SU-DHL-6 (cell line): ENCODE measurements at regions not wholly inside any gene's neighbourhood (a gene's known extent, or its start where the extent isn't known, plus 50 kb on each side); places are given as distances from the start of the nearest gene placed in this dataset.

ENCODE experiments used
- H2AFZ ChIP-seq: fragments of 200-600 bp; sonication (generic); 2 replicates; pipeline ENCODE4 v1.6.1; 2014; ENCODE audit warnings: low read depth, mild to moderate bottlenecking, moderate library complexity, mixed read lengths, antibody characterized with exemption, low read length; ENCODE audit not compliant: severe bottlenecking
- H3F3A ChIP-seq: fragments of 200-600 bp; shearing (Covaris generic); 2 replicates; pipeline ENCODE4 v1.6.0; 2016; ENCODE audit warnings: antibody characterized with exemption, mild to moderate bottlenecking; ENCODE audit not compliant: insufficient read depth
- H3K27ac ChIP-seq: fragments of 200-600 bp; sonication (generic); 2 replicates; pipeline ENCODE4 v1.5.1; 2016; ENCODE audit warnings: low read depth, mild to moderate bottlenecking, low read length, moderate library complexity, mixed read lengths
- H3K27me3 ChIP-seq: fragments of 200-600 bp; sonication (generic), shearing (Covaris generic); 2 replicates; pipeline ENCODE4 v1.6.0; 2014; ENCODE audit warnings: mild to moderate bottlenecking, low read length
- H3K36me3 ChIP-seq: fragments of 200-600 bp; sonication (generic); 2 replicates; pipeline ENCODE4 v1.6.1; 2014; ENCODE audit warnings: mild to moderate bottlenecking, low read length, mixed read lengths
- H3K4me2 ChIP-seq: fragments of 300-600, 200-600 bp; shearing (Covaris generic), sonication (generic); 2 replicates; pipeline ENCODE4 v1.6.0; 2014; ENCODE audit warnings: low read length, low read depth, mild to moderate bottlenecking; ENCODE audit not compliant: poor library complexity, severe bottlenecking
- H3K4me3 ChIP-seq: fragments of 200-600 bp; sonication (generic); 2 replicates; pipeline ENCODE4 v1.5.1; 2014; ENCODE audit warnings: antibody characterized with exemption, low read length, mild to moderate bottlenecking, mixed read lengths; ENCODE audit not compliant: insufficient read depth, poor library complexity, severe bottlenecking
- H3K79me2 ChIP-seq: fragments of 200-600 bp; sonication (generic); 2 replicates; pipeline ENCODE4 v1.6.1; 2014; ENCODE audit warnings: mild to moderate bottlenecking, low read length, moderate library complexity; ENCODE audit not compliant: insufficient read depth
- H3K9ac ChIP-seq: fragments of 200-600 bp; sonication (generic); 2 replicates; pipeline ENCODE4 v1.7.0; 2014; ENCODE audit warnings: mild to moderate bottlenecking, low read length
- H3K9me2 ChIP-seq: fragments of 200-600 bp; sonication (generic); replicated peaks from 2 replicates; pipeline ENCODE4 v1.6.1; 2014; ENCODE audit warnings: low read length; ENCODE audit not compliant: insufficient read depth
- H3K9me3 ChIP-seq: fragments of 200-600 bp; sonication (generic); 2 replicates; pipeline ENCODE4 v1.6.1; 2014; ENCODE audit warnings: low read length, mixed read lengths; ENCODE audit not compliant: insufficient read depth
- H4K20me1 ChIP-seq: fragments of 200-600 bp; sonication (generic); 2 replicates; pipeline ENCODE4 v1.6.1; 2014; ENCODE audit warnings: low read depth, mild to moderate bottlenecking, antibody characterized with exemption, low read length, moderate library complexity, mixed read lengths
- EZH2phosphoT487 ChIP-seq: fragments of 200-600 bp; sonication (generic), shearing (Covaris generic); conservative IDR thresholded peaks from 2 replicates; pipeline ENCODE4 v1.6.1; 2018; ENCODE audit warnings: mild to moderate bottlenecking, antibody characterized with exemption, low read length, moderate library complexity, mixed read lengths
- TF ChIP-seq, protein P1 (sequence below): fragments of 200-600 bp; sonication (generic); IDR thresholded peaks from one replicate; pipeline ENCODE4 v1.5.1; 2017; ENCODE audit warnings: antibody characterized with exemption, mild to moderate bottlenecking, low read length, moderate library complexity; ENCODE audit not compliant: insufficient read depth, poor library complexity, severe bottlenecking

DNA sequence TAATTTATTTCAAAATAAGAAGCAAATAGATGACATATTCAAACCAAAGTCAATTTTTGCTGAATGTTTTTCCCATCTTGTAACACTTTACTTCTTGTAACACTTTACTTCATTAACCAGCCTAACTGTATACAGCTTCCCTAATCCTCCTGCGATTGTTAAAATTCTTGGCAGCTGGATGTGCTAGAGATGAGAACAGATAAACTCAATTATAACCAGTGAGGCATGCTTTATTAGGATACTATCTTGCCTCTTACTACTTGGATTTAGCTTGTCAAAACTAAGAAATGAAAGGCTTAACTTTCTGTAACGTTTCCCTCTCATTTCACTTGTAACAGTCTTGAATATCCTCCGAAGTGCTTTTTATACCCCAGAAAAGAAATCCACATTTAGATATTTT, 94.1 kb upstream of the BMP5 start:
- Histone ChIP-seq H3K79me2 (no peaks in the 10 kb centered on the region), H3K4me3 (no peak overlapping the region), H3K9ac (no peak overlapping the region), H2AFZ (no peak overlapping the region), H3K36me3 (no peaks in the 10 kb centered on the region), H3K9me3 (no peaks in the 10 kb centered on the region), H3F3A (no peaks in the 10 kb centered on the region), H3K9me2 (no peaks in the 10 kb centered on the region), H3K27me3 (no peaks in the 10 kb centered on the region), H3K27ac (no peak overlapping the region), H4K20me1 (no peaks in the 10 kb centered on the region), H3K4me2 (no peak overlapping the region)
- TF ChIP-seq, protein P1, sequence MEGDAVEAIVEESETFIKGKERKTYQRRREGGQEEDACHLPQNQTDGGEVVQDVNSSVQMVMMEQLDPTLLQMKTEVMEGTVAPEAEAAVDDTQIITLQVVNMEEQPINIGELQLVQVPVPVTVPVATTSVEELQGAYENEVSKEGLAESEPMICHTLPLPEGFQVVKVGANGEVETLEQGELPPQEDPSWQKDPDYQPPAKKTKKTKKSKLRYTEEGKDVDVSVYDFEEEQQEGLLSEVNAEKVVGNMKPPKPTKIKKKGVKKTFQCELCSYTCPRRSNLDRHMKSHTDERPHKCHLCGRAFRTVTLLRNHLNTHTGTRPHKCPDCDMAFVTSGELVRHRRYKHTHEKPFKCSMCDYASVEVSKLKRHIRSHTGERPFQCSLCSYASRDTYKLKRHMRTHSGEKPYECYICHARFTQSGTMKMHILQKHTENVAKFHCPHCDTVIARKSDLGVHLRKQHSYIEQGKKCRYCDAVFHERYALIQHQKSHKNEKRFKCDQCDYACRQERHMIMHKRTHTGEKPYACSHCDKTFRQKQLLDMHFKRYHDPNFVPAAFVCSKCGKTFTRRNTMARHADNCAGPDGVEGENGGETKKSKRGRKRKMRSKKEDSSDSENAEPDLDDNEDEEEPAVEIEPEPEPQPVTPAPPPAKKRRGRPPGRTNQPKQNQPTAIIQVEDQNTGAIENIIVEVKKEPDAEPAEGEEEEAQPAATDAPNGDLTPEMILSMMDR: no peak
- TF ChIP-seq EZH2phosphoT487: no peak

DNA sequence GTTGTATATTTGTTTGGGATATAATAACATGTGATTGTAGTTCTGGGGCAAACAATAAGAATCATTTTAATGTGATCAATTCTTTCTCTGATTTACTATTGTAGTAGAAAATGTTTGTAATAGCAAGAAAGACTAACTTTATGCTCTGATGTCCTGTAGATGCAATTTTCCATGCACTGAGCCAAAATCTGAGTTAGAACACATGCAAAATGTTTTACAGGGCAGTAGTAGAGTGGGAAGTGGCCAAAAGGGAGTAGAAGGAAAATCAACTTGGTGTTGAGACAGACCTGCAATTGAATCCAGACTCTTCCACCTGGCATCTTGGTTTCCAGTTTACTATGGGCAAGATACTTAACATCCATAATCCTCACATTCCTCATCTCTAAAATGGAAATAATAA, 93.5 kb upstream of the BMP5 start:
- H3K9ac ChIP-seq: no peak overlapping the region
- no peak overlapping the region for H2AFZ ChIP-seq
- H3K4me3 ChIP-seq: no peak overlapping the region
- H3K9me3 ChIP-seq: no peaks in the 10 kb centered on the region
- H4K20me1 ChIP-seq: no peaks in the 10 kb centered on the region
- H3K36me3 ChIP-seq: no peaks in the 10 kb centered on the region
- TF ChIP-seq, protein P1: no peak
- TF ChIP-seq EZH2phosphoT487: no peak
- H3K4me2 ChIP-seq: no peak overlapping the region
- H3K27ac ChIP-seq: no peak overlapping the region
- H3K9me2 ChIP-seq: no peaks in the 10 kb centered on the region
- H3F3A ChIP-seq: no peaks in the 10 kb centered on the region
- no peaks in the 10 kb centered on the region for H3K79me2 ChIP-seq
- H3K27me3 ChIP-seq: no peaks in the 10 kb centered on the region

DNA sequence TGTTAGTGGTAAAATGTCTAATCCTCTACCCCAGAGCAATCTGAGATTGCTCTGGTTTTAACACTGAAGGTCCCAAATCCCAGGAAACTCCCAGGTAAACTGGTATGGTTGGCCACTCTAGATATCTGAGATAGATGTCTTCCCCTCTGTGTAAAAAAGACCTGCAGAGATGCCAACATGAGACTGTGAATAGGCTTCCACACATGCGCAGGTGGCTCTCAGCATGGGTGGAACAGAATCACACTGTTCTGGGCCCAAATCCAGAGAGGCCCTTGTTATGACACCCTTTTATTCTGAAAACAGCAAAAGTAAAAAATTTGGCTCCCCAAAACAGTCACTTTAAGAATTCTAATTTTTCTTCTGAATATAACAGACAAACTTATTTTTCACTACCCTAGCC, 88.7 kb upstream of the BMP5 start:
- TF ChIP-seq, protein P1: no peak
- TF ChIP-seq EZH2phosphoT487: no peak
- H3K79me2 ChIP-seq: no peaks in the 10 kb centered on the region
- H3K27ac ChIP-seq: no peak overlapping the region
- H3K9me3 ChIP-seq: peaks cover 3% of the 10 kb centered on the region; the same call in 1 of the 2 replicates
- H3K4me3 ChIP-seq: no peak overlapping the region
- H2AFZ ChIP-seq: no peak overlapping the region
- H3K9ac ChIP-seq: no peak overlapping the region
- H3K4me2 ChIP-seq: no peak overlapping the region
- H4K20me1 ChIP-seq: no peaks in the 10 kb centered on the region
- H3K9me2 ChIP-seq: no peaks in the 10 kb centered on the region
- H3F3A ChIP-seq: no peaks in the 10 kb centered on the region
- H3K27me3 ChIP-seq: no peaks in the 10 kb centered on the region
- H3K36me3 ChIP-seq: no peaks in the 10 kb centered on the region

DNA sequence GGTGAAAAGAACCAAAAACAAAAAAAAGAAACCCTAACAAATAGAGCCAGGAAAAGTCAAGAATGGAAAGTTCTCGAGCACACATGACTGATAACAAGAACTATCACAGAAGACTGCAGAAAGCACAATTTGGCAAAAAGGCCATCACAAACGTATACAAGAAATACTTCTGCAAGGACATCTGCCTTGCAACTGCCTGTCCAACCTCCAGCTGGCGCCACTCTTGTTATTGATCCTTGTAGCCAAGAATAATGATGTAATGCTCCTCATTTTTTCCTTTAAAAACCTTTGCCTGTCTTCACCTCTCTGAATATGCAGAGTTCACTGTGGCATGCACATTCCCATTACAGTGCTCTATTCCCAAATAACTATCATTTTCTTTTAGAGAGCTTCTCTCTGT, 87.9 kb upstream of the BMP5 start:
- no peak overlapping the region for H3K9ac ChIP-seq
- no peaks in the 10 kb centered on the region for H3K36me3 ChIP-seq
- no peaks in the 10 kb centered on the region for H3F3A ChIP-seq
- H2AFZ ChIP-seq: no peak overlapping the region
- H3K9me3 ChIP-seq: peaks cover 3% of the 10 kb centered on the region; the same call in 1 of the 2 replicates
- no peaks in the 10 kb centered on the region for H4K20me1 ChIP-seq
- no peak overlapping the region for H3K4me2 ChIP-seq
- TF ChIP-seq, protein P1: no peak
- TF ChIP-seq EZH2phosphoT487: no peak
- H3K27ac ChIP-seq: no peak overlapping the region
- H3K9me2 ChIP-seq: no peaks in the 10 kb centered on the region
- no peaks in the 10 kb centered on the region for H3K79me2 ChIP-seq
- H3K27me3 ChIP-seq: no peaks in the 10 kb centered on the region
- no peak overlapping the region for H3K4me3 ChIP-seq
